ENCODE measurements at regions not wholly inside any gene's neighbourhood (a gene's known extent, or its start where the extent isn't known, plus 50 kb on each side); places are given as distances from the start of the nearest gene placed in this dataset.

GRCh38 chr6:114608091-114608490 is 265.3 kb upstream of the HS3ST5 start:
- TF ChIP-seq CTCF (IDR thresholded peaks at IDR 0.05; ENCODE audit: low read length) (no peak), EZH2 (optimal IDR thresholded peaks at IDR 0.05; ENCODE audit: low read depth, low read length) (no peak), EZH2phosphoT487 (IDR thresholded peaks at IDR 0.05; ENCODE audit: low read length) (no peak)
